ENCODE measurements at regions not wholly inside any gene's neighbourhood (a gene's known extent, or its start where the extent isn't known, plus 50 kb on each side); places are given as distances from the start of the nearest gene placed in this dataset.

GRCh38 chrX:97704474-97704873 lies 820.8 kb downstream of the RPA4 start:
- TF ChIP-seq CREM (CRISPR knock-in tag; IDR thresholded peaks at IDR 0.05): no peak
- no peak for TF ChIP-seq CTCF (IDR thresholded peaks at IDR 0.05)
- no peak for TF ChIP-seq E2F5 (CRISPR knock-in tag; IDR thresholded peaks at IDR 0.05)
- no peak for TF ChIP-seq SOX15 (CRISPR knock-in tag; IDR thresholded peaks at IDR 0.05)
- no peak for TF ChIP-seq CBFB (CRISPR knock-in tag; IDR thresholded peaks at IDR 0.05; ENCODE audit: low read depth)
- TF ChIP-seq SMAD4 (CRISPR knock-in tag; IDR thresholded peaks at IDR 0.05): no peak
- TF ChIP-seq USF2 (CRISPR knock-in tag; IDR thresholded peaks at IDR 0.05): no peak
- no peak for TF ChIP-seq JUN (CRISPR knock-in tag; IDR thresholded peaks at IDR 0.05)
- no peak for TF ChIP-seq TEAD4 (CRISPR knock-in tag; IDR thresholded peaks at IDR 0.05)
- TF ChIP-seq NFYB (CRISPR knock-in tag; conservative IDR thresholded peaks at IDR 0.05; ENCODE audit: low read depth): no peak
- TF ChIP-seq ETV6 (CRISPR knock-in tag; IDR thresholded peaks at IDR 0.05): no peak
